ENCODE measurements at regions not wholly inside any gene's neighbourhood (a gene's known extent, or its start where the extent isn't known, plus 50 kb on each side); places are given as distances from the start of the nearest gene placed in this dataset.

GRCh38 chr2:58677748-58678147 lies 436.6 kb upstream of the FANCL start:
- no peak overlapping the region for H2AFZ ChIP-seq
- ChIA-PET POLR2A (ENCODE audit: unreplicated experiment) (no interaction called here), CTCF (no interaction called here)
- no peaks in the 10 kb centered on the region for H3K36me3 ChIP-seq (ENCODE audit: low read depth)
- no peak overlapping the region for H3K4me2 ChIP-seq
- H3K4me3 ChIP-seq: no peak overlapping the region
- intact Hi-C loops (cut with micrococcal nuclease; ENCODE audit: unreplicated experiment): no loop called here
- H3K27ac ChIP-seq: no peak overlapping the region
- DNase-seq: no peak
- no peaks in the 10 kb centered on the region for H3K79me2 ChIP-seq (ENCODE audit: low read depth)
- no peaks in the 10 kb centered on the region for H3F3A ChIP-seq (ENCODE audit: insufficient read depth, low read depth)
- no peaks in the 10 kb centered on the region for H3K27me3 ChIP-seq (ENCODE audit: insufficient read depth, low read depth)
- H4K20me1 ChIP-seq (ENCODE audit: insufficient read depth): no peaks in the 10 kb centered on the region
- no peak for TF ChIP-seq EZH2 (IDR thresholded peaks at IDR 0.05; ENCODE audit: low read depth)
- no peak for TF ChIP-seq CTCF (conservative IDR thresholded peaks at IDR 0.05)
- no TSS peak for BruUV-seq (replicated peaks)
- no peaks in the 10 kb centered on the region for H3K9me2 ChIP-seq (ENCODE audit: insufficient read depth)
- no peaks in the 10 kb centered on the region for H3K4me1 ChIP-seq (replicated peaks; ENCODE audit: insufficient read depth)
- H3K9me3 ChIP-seq (ENCODE audit: insufficient read depth, low read depth): no peaks in the 10 kb centered on the region

GRCh38 chr2:58671675-58672074 lies 430.6 kb upstream of the FANCL start:
- intact Hi-C loops (cut with micrococcal nuclease; ENCODE audit: unreplicated experiment): no loop called here
- Histone ChIP-seq H3K9me2 (ENCODE audit: insufficient read depth) (no peaks in the 10 kb centered on the region), H3K4me2 (no peak overlapping the region), H3K27ac (no peak overlapping the region), H4K20me1 (ENCODE audit: insufficient read depth) (no peaks in the 10 kb centered on the region), H3K4me1 (replicated peaks; ENCODE audit: insufficient read depth) (no peaks in the 10 kb centered on the region), H3K27me3 (ENCODE audit: insufficient read depth, low read depth) (no peaks in the 10 kb centered on the region), H3K79me2 (ENCODE audit: low read depth) (no peaks in the 10 kb centered on the region), H3K9me3 (ENCODE audit: insufficient read depth, low read depth) (0 out of 2 replicates have a peak, but pooled peaks cover 7% of the 10 kb centered on the region), H3F3A (ENCODE audit: insufficient read depth, low read depth) (no peaks in the 10 kb centered on the region), H3K36me3 (ENCODE audit: low read depth) (no peaks in the 10 kb centered on the region), H2AFZ (no peak overlapping the region), H3K4me3 (no peak overlapping the region)
- TF ChIP-seq EZH2 (IDR thresholded peaks at IDR 0.05; ENCODE audit: low read depth) (no peak), CTCF (conservative IDR thresholded peaks at IDR 0.05) (no peak)
- BruUV-seq (replicated peaks): no TSS peak
- ChIA-PET CTCF (no interaction called here), POLR2A (ENCODE audit: unreplicated experiment) (interaction anchor here (0.5 kb wide), 1 partner anchor 9 kb away, joined by 10 read pairs; no protein-coding TSS in a partner anchor)
- no peak for DNase-seq

GRCh38 chr2:58669998-58670397 lies 428.9 kb upstream of the FANCL start:
- H3K9me3 ChIP-seq (ENCODE audit: insufficient read depth, low read depth): 0 out of 2 replicates have a peak, but pooled peaks cover 7% of the 10 kb centered on the region
- no peak overlapping the region for H3K27ac ChIP-seq
- ChIA-PET POLR2A (ENCODE audit: unreplicated experiment) (no interaction called here), CTCF (no interaction called here)
- H3K27me3 ChIP-seq (ENCODE audit: insufficient read depth, low read depth): no peaks in the 10 kb centered on the region
- H3F3A ChIP-seq (ENCODE audit: insufficient read depth, low read depth): no peaks in the 10 kb centered on the region
- intact Hi-C loops (cut with micrococcal nuclease; ENCODE audit: unreplicated experiment): no loop called here
- no peak for DNase-seq
- no peaks in the 10 kb centered on the region for H3K36me3 ChIP-seq (ENCODE audit: low read depth)
- H2AFZ ChIP-seq: no peak overlapping the region
- H3K9me2 ChIP-seq (ENCODE audit: insufficient read depth): no peaks in the 10 kb centered on the region
- no TSS peak for BruUV-seq (replicated peaks)
- no peaks in the 10 kb centered on the region for H3K4me1 ChIP-seq (replicated peaks; ENCODE audit: insufficient read depth)
- no peaks in the 10 kb centered on the region for H3K79me2 ChIP-seq (ENCODE audit: low read depth)
- TF ChIP-seq EZH2 (IDR thresholded peaks at IDR 0.05; ENCODE audit: low read depth) (no peak), CTCF (conservative IDR thresholded peaks at IDR 0.05) (no peak)
- no peak overlapping the region for H3K4me3 ChIP-seq
- no peak overlapping the region for H3K4me2 ChIP-seq
- H4K20me1 ChIP-seq (ENCODE audit: insufficient read depth): no peaks in the 10 kb centered on the region

Measured in PC-9 (cell line).